ENCODE measurements at regions not wholly inside any gene's neighbourhood (a gene's known extent, or its start where the extent isn't known, plus 50 kb on each side); places are given as distances from the start of the nearest gene placed in this dataset.

GRCh38 chr11:122277493-122277892 lies 161.5 kb upstream of the BLID start:
- 80 to 82% methylated on average over 4 of the region's 4 CpGs for WGBS, 2 donors
- intact Hi-C loops (cut with DNase I; ENCODE audit: low total_unique reads): no loop called here
- no peak overlapping the region for H3K4me3 ChIP-seq (ENCODE audit: low read depth, poor library complexity, severe bottlenecking)
- no peak for DNase-seq (ENCODE audit: low spot score in 2 of 2)
- TF ChIP-seq POLR2A (IDR thresholded peaks at IDR 0.05): no peak
- TF ChIP-seq, protein P1, sequence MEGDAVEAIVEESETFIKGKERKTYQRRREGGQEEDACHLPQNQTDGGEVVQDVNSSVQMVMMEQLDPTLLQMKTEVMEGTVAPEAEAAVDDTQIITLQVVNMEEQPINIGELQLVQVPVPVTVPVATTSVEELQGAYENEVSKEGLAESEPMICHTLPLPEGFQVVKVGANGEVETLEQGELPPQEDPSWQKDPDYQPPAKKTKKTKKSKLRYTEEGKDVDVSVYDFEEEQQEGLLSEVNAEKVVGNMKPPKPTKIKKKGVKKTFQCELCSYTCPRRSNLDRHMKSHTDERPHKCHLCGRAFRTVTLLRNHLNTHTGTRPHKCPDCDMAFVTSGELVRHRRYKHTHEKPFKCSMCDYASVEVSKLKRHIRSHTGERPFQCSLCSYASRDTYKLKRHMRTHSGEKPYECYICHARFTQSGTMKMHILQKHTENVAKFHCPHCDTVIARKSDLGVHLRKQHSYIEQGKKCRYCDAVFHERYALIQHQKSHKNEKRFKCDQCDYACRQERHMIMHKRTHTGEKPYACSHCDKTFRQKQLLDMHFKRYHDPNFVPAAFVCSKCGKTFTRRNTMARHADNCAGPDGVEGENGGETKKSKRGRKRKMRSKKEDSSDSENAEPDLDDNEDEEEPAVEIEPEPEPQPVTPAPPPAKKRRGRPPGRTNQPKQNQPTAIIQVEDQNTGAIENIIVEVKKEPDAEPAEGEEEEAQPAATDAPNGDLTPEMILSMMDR (IDR thresholded peaks at IDR 0.05): no peak

DNA sequence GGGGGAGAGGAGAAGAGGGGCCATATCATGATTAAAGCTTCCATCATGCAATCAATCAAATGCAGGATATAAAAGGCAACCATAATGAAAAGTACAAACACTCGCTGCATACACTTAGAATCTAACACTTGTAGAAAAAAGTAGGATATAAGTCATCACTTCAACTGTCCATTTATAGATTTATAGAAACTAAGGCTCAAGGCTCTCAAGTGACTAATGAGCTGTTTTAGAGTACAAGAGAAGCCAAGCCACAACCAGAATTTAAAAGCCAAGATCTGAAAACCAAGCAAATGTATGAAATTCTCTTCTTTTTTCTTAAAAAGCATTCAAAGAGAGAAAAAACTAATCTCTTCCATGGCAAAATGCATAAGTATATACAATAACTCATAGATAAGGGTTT lies 160.2 kb upstream of the BLID start:
- no peak for DNase-seq (ENCODE audit: low spot score in 2 of 2)
- TF ChIP-seq, protein P1 (IDR thresholded peaks at IDR 0.05): no peak
- TF ChIP-seq POLR2A (IDR thresholded peaks at IDR 0.05): no peak
- WGBS, 2 donors: 91 to 100% methylated on average over 1 of the region's 1 CpG
- intact Hi-C loops (cut with DNase I; ENCODE audit: low total_unique reads): no loop called here
- H3K4me3 ChIP-seq (ENCODE audit: low read depth, poor library complexity, severe bottlenecking): no peak overlapping the region

GRCh38 chr11:122275508-122275907 lies 159.5 kb upstream of the BLID start:
- WGBS, 2 donors: 62 to 78% methylated on average over 4 of the region's 4 CpGs
- intact Hi-C loops (cut with DNase I; ENCODE audit: low total_unique reads): no loop called here
- no peak for TF ChIP-seq POLR2A (IDR thresholded peaks at IDR 0.05)
- TF ChIP-seq, protein P1 (IDR thresholded peaks at IDR 0.05): no peak
- DNase-seq (ENCODE audit: low spot score in 2 of 2): no peak
- H3K4me3 ChIP-seq (ENCODE audit: low read depth, poor library complexity, severe bottlenecking): no peak overlapping the region

- intact Hi-C loops (cut with DNase I; ENCODE audit: low total_unique reads): no loop called here
- 88% methylated on average over 3 of the region's 3 CpGs for WGBS, 2 donors
- DNase-seq (ENCODE audit: low spot score in 2 of 2): no peak
- TF ChIP-seq, protein P1 (IDR thresholded peaks at IDR 0.05): no peak
- TF ChIP-seq POLR2A (IDR thresholded peaks at IDR 0.05): no peak
- no peak overlapping the region for H3K4me3 ChIP-seq (ENCODE audit: low read depth, poor library complexity, severe bottlenecking)
Observed at GRCh38 chr11:122273476-122274191, 157.6 kb upstream of the BLID start.

DNA sequence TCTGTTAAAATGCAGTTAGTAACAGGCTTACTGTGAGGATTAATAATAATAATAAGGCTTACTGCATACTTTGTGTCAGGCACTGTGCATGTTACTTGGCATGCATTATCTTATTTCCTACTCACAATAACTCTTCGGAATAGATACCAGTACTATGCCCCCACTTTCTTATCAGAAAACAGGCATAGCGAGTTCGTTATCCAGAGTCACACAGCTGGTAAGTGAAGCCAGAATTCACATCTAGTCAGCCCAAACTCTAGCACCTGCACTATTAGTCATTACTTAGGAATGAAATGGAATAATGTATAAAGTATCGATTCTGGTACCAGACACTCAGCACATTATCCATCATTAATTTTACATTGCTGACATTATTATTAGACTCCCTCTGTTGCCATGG lies 155.7 kb upstream of the BLID start:
- WGBS, 2 donors: 69 to 70% methylated on average over 4 of the region's 4 CpGs
- no peak for DNase-seq (ENCODE audit: low spot score in 2 of 2)
- TF ChIP-seq, protein P1 (IDR thresholded peaks at IDR 0.05): no peak
- TF ChIP-seq POLR2A (IDR thresholded peaks at IDR 0.05): no peak

GRCh38 chr11:122271137-122271536 lies 155.1 kb upstream of the BLID start:
- WGBS, 2 donors: 80% methylated on average over 5 of the region's 5 CpGs
- intact Hi-C loops (cut with DNase I; ENCODE audit: low total_unique reads): loop anchor here (2.0 kb wide), 1 partner anchor 20 kb away; no protein-coding TSS in a partner anchor
- DNase-seq (ENCODE audit: low spot score in 2 of 2): no peak
- no peak overlapping the region for H3K4me3 ChIP-seq (ENCODE audit: low read depth, poor library complexity, severe bottlenecking)
- TF ChIP-seq, protein P1 (IDR thresholded peaks at IDR 0.05): no peak
- TF ChIP-seq POLR2A (IDR thresholded peaks at IDR 0.05): no peak

More for the DNA sequence above, 155.7 kb upstream of the BLID start:
- intact Hi-C loops (cut with DNase I; ENCODE audit: low total_unique reads): loop anchor here (2.0 kb wide), 1 partner anchor 19 kb away; no protein-coding TSS in a partner anchor
- H3K4me3 ChIP-seq (ENCODE audit: low read depth, poor library complexity, severe bottlenecking): no peak overlapping the region
